Left ventricle myocardium inferior (tissue), 1 donor: ENCODE measurements at regions not wholly inside any gene's neighbourhood (a gene's known extent, or its start where the extent isn't known, plus 50 kb on each side); places are given as distances from the start of the nearest gene placed in this dataset.

Experiments used
- DNase-seq: peaks from one replicate; pipeline ENCODE4 v3.0.0-alpha.2; 2020
- H3K27ac ChIP-seq: fragments of 200-600 bp; replicated peaks from 2 replicates; pipeline ENCODE4 v1.8.0; 2021
- H3K27me3 ChIP-seq: fragments of 200-600 bp; 2 replicates; pipeline ENCODE4 v1.8.0; 2021; ENCODE audit warnings: low read depth
- H3K36me3 ChIP-seq: fragments of 200-600 bp; 2 replicates; pipeline ENCODE4 v1.8.0; 2021
- H3K4me1 ChIP-seq: fragments of 200-600 bp; 2 replicates; pipeline ENCODE4 v1.8.0; 2021
- H3K4me3 ChIP-seq: fragments of 200-600 bp; 2 replicates; pipeline ENCODE4 v1.8.0; 2021; ENCODE audit warnings: mild to moderate bottlenecking, moderate library complexity
- H3K9me3 ChIP-seq: fragments of 200-600 bp; replicated peaks from 2 replicates; pipeline ENCODE4 v1.8.0; 2021
- CTCF ChIP-seq: fragments of 200-600 bp; IDR thresholded peaks from 2 replicates; pipeline ENCODE4 v1.8.0; 2021; ENCODE audit warnings: antibody characterized with exemption, mild to moderate bottlenecking, borderline replicate concordance
- intact Hi-C: fragments of 100-400 bp; cut with micrococcal nuclease; formaldehyde crosslinking; loops from one replicate; pipeline ENCODE4 v1.11.0; 2022
- donor health status: DM: no; HTN: yes; CAD: no; lungs with severe emphysema.

- no peak for DNase-seq
- Histone ChIP-seq H3K36me3 (no peaks in the 10 kb centered on the region), H3K4me3 (no peak overlapping the region), H3K9me3 (peaks cover 7% of the 10 kb centered on the region), H3K4me1 (no peaks in the 10 kb centered on the region), H3K27me3 (no peaks in the 10 kb centered on the region), H3K27ac (no peak overlapping the region)
- TF ChIP-seq CTCF, result no peak
- intact Hi-C loops, result no loop called here
Observed at GRCh38 chr14:85146779-85147178, 383.2 kb upstream of the FLRT2 start.

GRCh38 chr14:85150166-85150565, 379.8 kb upstream of the FLRT2 start:
- Histone ChIP-seq H3K27me3 (no peaks in the 10 kb centered on the region), H3K27ac (no peak overlapping the region), H3K36me3 (no peaks in the 10 kb centered on the region), H3K9me3 (peaks cover 7% of the 10 kb centered on the region), H3K4me3 (no peak overlapping the region), H3K4me1 (no peaks in the 10 kb centered on the region)
- intact Hi-C loops, result no loop called here
- TF ChIP-seq CTCF, result no peak
- DNase-seq, result no peak

- H3K4me1 ChIP-seq, result no peaks in the 10 kb centered on the region
- no peaks in the 10 kb centered on the region for H3K9me3 ChIP-seq
- H3K4me3 ChIP-seq, result no peak overlapping the region
- no peaks in the 10 kb centered on the region for H3K27me3 ChIP-seq
- intact Hi-C loops, result no loop called here
- no peak for TF ChIP-seq CTCF
- no peak overlapping the region for H3K27ac ChIP-seq
- DNase-seq, result no peak
- no peaks in the 10 kb centered on the region for H3K36me3 ChIP-seq
Observed at GRCh38 chr14:85154714-85155113, 375.2 kb upstream of the FLRT2 start.

- no peak for DNase-seq
- peaks cover 4% of the 10 kb centered on the region for H3K9me3 ChIP-seq
- no peaks in the 10 kb centered on the region for H3K4me1 ChIP-seq
- no peak overlapping the region for H3K4me3 ChIP-seq
- H3K27me3 ChIP-seq, result no peaks in the 10 kb centered on the region
- no peak overlapping the region for H3K27ac ChIP-seq
- no peak for TF ChIP-seq CTCF
- intact Hi-C loops, result no loop called here
- no peaks in the 10 kb centered on the region for H3K36me3 ChIP-seq
Observed at GRCh38 chr14:85156319-85156718, 373.6 kb upstream of the FLRT2 start.

- H3K4me3 ChIP-seq, result no peak overlapping the region
- H3K4me1 ChIP-seq, result no peaks in the 10 kb centered on the region
- no peak overlapping the region for H3K27ac ChIP-seq
- TF ChIP-seq CTCF, result no peak
- H3K36me3 ChIP-seq, result no peaks in the 10 kb centered on the region
- intact Hi-C loops, result no loop called here
- no peaks in the 10 kb centered on the region for H3K27me3 ChIP-seq
- no peak for DNase-seq
- H3K9me3 ChIP-seq, result peaks cover 22% of the 10 kb centered on the region
Observed at GRCh38 chr14:85159726-85160125, 370.2 kb upstream of the FLRT2 start.

- H3K4me3 ChIP-seq, result no peak overlapping the region
- H3K9me3 ChIP-seq, result peaks cover 22% of the 10 kb centered on the region
- no peaks in the 10 kb centered on the region for H3K27me3 ChIP-seq
- no peak for DNase-seq
- TF ChIP-seq CTCF, result peak; percentile 42
- intact Hi-C loops, result no loop called here
- H3K36me3 ChIP-seq, result no peaks in the 10 kb centered on the region
- peaks cover 4% of the 10 kb centered on the region for H3K4me1 ChIP-seq
- no peak overlapping the region for H3K27ac ChIP-seq
Observed at GRCh38 chr14:85165094-85165493, 364.9 kb upstream of the FLRT2 start.
